ENCODE measurements at regions not wholly inside any gene's neighbourhood (a gene's known extent, or its start where the extent isn't known, plus 50 kb on each side); places are given as distances from the start of the nearest gene placed in this dataset.
A peak's percentile ranks its signal among the peaks of the same experiment; 100 is the strongest.

- TF ChIP-seq TFE3 (CRISPR knock-in tag; IDR thresholded peaks at IDR 0.05) (no peak), MTF1 (CRISPR knock-in tag; IDR thresholded peaks at IDR 0.05) (no peak), ZNF7 (CRISPR knock-in tag; IDR thresholded peaks at IDR 0.05) (no peak), ZNF552 (CRISPR knock-in tag; IDR thresholded peaks at IDR 0.05; ENCODE audit: borderline replicate concordance) (no peak), HIC2 (CRISPR knock-in tag; IDR thresholded peaks at IDR 0.05; ENCODE audit: low read depth) (no peak), KDM5A (IDR thresholded peaks at IDR 0.05; ENCODE audit: borderline replicate concordance, low read length) (no peak), GZF1 (CRISPR knock-in tag; IDR thresholded peaks at IDR 0.05) (no peak; the same call in 1 of the 2 replicates), TAF15 (IDR thresholded peaks at IDR 0.05; ENCODE audit: low read depth, low read length, poor library complexity, severe bottlenecking) (no peak), ZFP36 (IDR thresholded peaks at IDR 0.05; ENCODE audit: borderline replicate concordance, low read depth, low read length, partially characterized antibody) (peak; percentile 20), ETV6 (CRISPR knock-in tag; conservative IDR thresholded peaks at IDR 0.05) (no peak), ZBTB25 (CRISPR knock-in tag; IDR thresholded peaks at IDR 0.05) (peak; percentile 79; the same call in 1 of the 2 replicates), FOXP1 (IDR thresholded peaks at IDR 0.05) (no peak), FOXP1 (CRISPR knock-in tag; IDR thresholded peaks at IDR 0.05) (0 out of 2 replicates have a peak, but pooled peaks have one; percentile 43), ZBTB43 (CRISPR knock-in tag; conservative IDR thresholded peaks at IDR 0.05) (no peak), ZBTB7A (CRISPR knock-in tag; IDR thresholded peaks at IDR 0.05) (no peak), U2AF2 (IDR thresholded peaks at IDR 0.05; ENCODE audit: low read depth, low read length) (no peak), ARID3A (IDR thresholded peaks at IDR 0.05; ENCODE audit: low read depth, low read length) (0 out of 2 replicates have a peak, but pooled peaks have one; percentile 18), GLI4 (CRISPR knock-in tag; IDR thresholded peaks at IDR 0.05; ENCODE audit: borderline replicate concordance) (peak; percentile 46; the same call in 1 of the 2 replicates), ZNF781 (CRISPR knock-in tag; IDR thresholded peaks at IDR 0.05; ENCODE audit: borderline replicate concordance, not compliant biosample characterization) (no peak), MXD4 (CRISPR knock-in tag; IDR thresholded peaks at IDR 0.05) (0 out of 2 replicates have a peak, but pooled peaks have one; percentile 18), ERF (CRISPR knock-in tag; IDR thresholded peaks at IDR 0.05) (0 out of 2 replicates have a peak, but pooled peaks have one; percentile 61), GTF3A (CRISPR knock-in tag; conservative IDR thresholded peaks at IDR 0.05) (no peak), ARNT (IDR thresholded peaks at IDR 0.05) (no peak), ZNF343 (CRISPR knock-in tag; IDR thresholded peaks at IDR 0.05) (no peak)
Measured at GRCh38 chr14:38867561-38868150, 235.4 kb downstream of the SEC23A start (continued).

All from HepG2 (cell line).